COR-L47 (cell line): ENCODE measurements at regions not wholly inside any gene's neighbourhood (a gene's known extent, or its start where the extent isn't known, plus 50 kb on each side); places are given as distances from the start of the nearest gene placed in this dataset.

Source experiments
- DNase-seq: peaks from one replicate; lab custom pipeline; 2025; lab: John Stamatoyannopoulos, UW

- no peak for DNase-seq
Observed at GRCh38 chr13:26989957-26990713, 181.5 kb downstream of the USP12 start.

GRCh38 chr13:26989261-26989956, 182.2 kb downstream of the USP12 start:
- no peak for DNase-seq

- no peak for DNase-seq
Observed at GRCh38 chr13:26988059-26988769, 183.4 kb downstream of the USP12 start.

GRCh38 chr13:26987486-26988013, 184.1 kb downstream of the USP12 start:
- no peak for DNase-seq

GRCh38 chr13:26985285-26985878, 186.2 kb downstream of the USP12 start:
- DNase-seq = peak; percentile 63

- no peak for DNase-seq
Observed at GRCh38 chr13:26984337-26984736, 187.3 kb downstream of the USP12 start.

- no peak for DNase-seq
Observed at GRCh38 chr13:26983543-26984320, 187.9 kb downstream of the USP12 start.

- no peak for DNase-seq
Observed at GRCh38 chr13:26980099-26981031, 191.2 kb downstream of the USP12 start.

- no peak for DNase-seq
Observed at GRCh38 chr13:26979334-26979733, 192.3 kb downstream of the USP12 start.

GRCh38 chr13:26978081-26978860, 193.3 kb downstream of the USP12 start:
- DNase-seq = no peak

- DNase-seq = no peak
Observed at GRCh38 chr13:26977541-26977940, 194.1 kb downstream of the USP12 start.

GRCh38 chr13:26976313-26976712, 195.3 kb downstream of the USP12 start:
- DNase-seq = no peak

GRCh38 chr13:26973946-26974345, 197.7 kb downstream of the USP12 start:
- DNase-seq = no peak

GRCh38 chr13:26973295-26973694, 198.3 kb downstream of the USP12 start:
- no peak for DNase-seq

- peak; percentile 59 for DNase-seq
Observed at GRCh38 chr13:26971990-26972887, 199.4 kb downstream of the USP12 start.

GRCh38 chr13:26968431-26969341, 202.9 kb downstream of the USP12 start:
- DNase-seq = no peak
